DND-41 (cell line): ENCODE measurements at regions not wholly inside any gene's neighbourhood (a gene's known extent, or its start where the extent isn't known, plus 50 kb on each side); places are given as distances from the start of the nearest gene placed in this dataset.

ENCODE experiments used
- EZH2 ChIP-seq: IDR thresholded peaks from 3 replicates; pipeline ENCODE4 v1.6.1; 2012; ENCODE audit warnings: borderline replicate concordance, low read depth, mild to moderate bottlenecking, moderate library complexity, low read length, inconsistent platforms; ENCODE audit not compliant: severe bottlenecking
- TF ChIP-seq, protein P1 (sequence below): IDR thresholded peaks from 2 replicates; pipeline ENCODE4 v1.5.1; 2012; ENCODE audit warnings: borderline replicate concordance, low read length, moderate library complexity, mild to moderate bottlenecking; ENCODE audit not compliant: poor library complexity, severe bottlenecking; ENCODE audit errors: extremely low read depth

DNA sequence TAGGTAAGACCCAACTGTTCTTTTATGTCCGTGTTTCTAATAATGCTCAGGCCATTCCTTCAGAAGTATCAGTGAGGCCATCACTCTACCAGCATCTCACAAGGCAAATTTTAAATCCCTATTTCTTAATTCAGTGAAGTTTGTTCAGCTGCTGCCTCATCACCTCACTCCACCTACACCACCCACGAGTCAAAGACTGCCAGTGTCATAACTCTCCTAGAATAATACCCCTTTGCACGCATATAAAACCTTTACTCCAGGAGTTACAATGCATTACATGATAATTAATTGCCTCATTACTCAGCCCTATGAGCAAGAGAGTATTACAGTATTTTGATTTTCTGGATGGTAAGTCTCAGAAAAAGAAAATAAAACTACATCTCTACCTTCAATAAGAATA, 793.6 kb downstream of the TFAP2A start:
- TF ChIP-seq, protein P1, sequence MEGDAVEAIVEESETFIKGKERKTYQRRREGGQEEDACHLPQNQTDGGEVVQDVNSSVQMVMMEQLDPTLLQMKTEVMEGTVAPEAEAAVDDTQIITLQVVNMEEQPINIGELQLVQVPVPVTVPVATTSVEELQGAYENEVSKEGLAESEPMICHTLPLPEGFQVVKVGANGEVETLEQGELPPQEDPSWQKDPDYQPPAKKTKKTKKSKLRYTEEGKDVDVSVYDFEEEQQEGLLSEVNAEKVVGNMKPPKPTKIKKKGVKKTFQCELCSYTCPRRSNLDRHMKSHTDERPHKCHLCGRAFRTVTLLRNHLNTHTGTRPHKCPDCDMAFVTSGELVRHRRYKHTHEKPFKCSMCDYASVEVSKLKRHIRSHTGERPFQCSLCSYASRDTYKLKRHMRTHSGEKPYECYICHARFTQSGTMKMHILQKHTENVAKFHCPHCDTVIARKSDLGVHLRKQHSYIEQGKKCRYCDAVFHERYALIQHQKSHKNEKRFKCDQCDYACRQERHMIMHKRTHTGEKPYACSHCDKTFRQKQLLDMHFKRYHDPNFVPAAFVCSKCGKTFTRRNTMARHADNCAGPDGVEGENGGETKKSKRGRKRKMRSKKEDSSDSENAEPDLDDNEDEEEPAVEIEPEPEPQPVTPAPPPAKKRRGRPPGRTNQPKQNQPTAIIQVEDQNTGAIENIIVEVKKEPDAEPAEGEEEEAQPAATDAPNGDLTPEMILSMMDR, result no peak
- TF ChIP-seq EZH2, result no peak
